H9 (cell line): ENCODE measurements at regions not wholly inside any gene's neighbourhood (a gene's known extent, or its start where the extent isn't known, plus 50 kb on each side); places are given as distances from the start of the nearest gene placed in this dataset.

ENCODE experiments used
- DNase-seq: peaks from one replicate; pipeline ENCODE4 v3.0.0-alpha.2; 2017
- H2AFZ ChIP-seq: one replicate; pipeline ENCODE4 v1.6.1; 2013; ENCODE audit warnings: mild to moderate bottlenecking, low read length, control low read depth, moderate library complexity
- H2AK5ac ChIP-seq: 2 replicates; pipeline ENCODE4 v1.6.1; 2013; ENCODE audit warnings: low read length, control low read depth, mixed read lengths; ENCODE audit not compliant: insufficient read length
- H2BK120ac ChIP-seq: one replicate; pipeline ENCODE4 v1.6.1; 2013; ENCODE audit warnings: low read depth, mild to moderate bottlenecking, low read length, control low read depth, inconsistent platforms; ENCODE audit not compliant: poor library complexity, severe bottlenecking
- H2BK12ac ChIP-seq: 2 replicates; pipeline ENCODE4 v1.6.1; 2013; ENCODE audit warnings: low read length, control low read depth, mixed read lengths, low read depth; ENCODE audit not compliant: insufficient read length
- H2BK15ac ChIP-seq: 2 replicates; pipeline ENCODE4 v1.6.1; 2013; ENCODE audit warnings: low read depth, low read length, control low read depth
- H2BK20ac ChIP-seq: one replicate; pipeline ENCODE4 v1.6.1; 2013; ENCODE audit warnings: low read depth, mild to moderate bottlenecking, low read length, control low read depth, inconsistent platforms; ENCODE audit not compliant: poor library complexity, severe bottlenecking
- H2BK5ac ChIP-seq: 2 replicates; pipeline ENCODE4 v1.6.1; 2013; ENCODE audit warnings: low read length, control low read depth, mixed read lengths; ENCODE audit not compliant: insufficient read length
- H3K14ac ChIP-seq: 2 replicates; pipeline ENCODE4 v1.6.1; 2013; ENCODE audit warnings: low read length, control low read depth; ENCODE audit not compliant: insufficient read depth
- H3K18ac ChIP-seq: 2 replicates; pipeline ENCODE4 v1.6.1; 2013; ENCODE audit warnings: low read depth, mild to moderate bottlenecking, mixed read lengths, low read length, control low read depth; ENCODE audit not compliant: insufficient read length
- H3K23ac ChIP-seq: 2 replicates; pipeline ENCODE4 v1.6.1; 2013; ENCODE audit warnings: low read length, control low read depth, mixed read lengths, low read depth; ENCODE audit not compliant: insufficient read length
- H3K23me2 ChIP-seq: 2 replicates; pipeline ENCODE4 v1.6.1; 2013; ENCODE audit warnings: low read depth, mild to moderate bottlenecking, mixed read lengths, low read length, control low read depth; ENCODE audit not compliant: insufficient read length, poor library complexity, severe bottlenecking
- H3K27ac ChIP-seq: 2 replicates; pipeline ENCODE4 v1.5.1; 2013; ENCODE audit warnings: low read length, control low read depth, mixed read lengths, low read depth; ENCODE audit not compliant: insufficient read length
- H3K27me3 ChIP-seq: 2 replicates; pipeline ENCODE4 v1.6.1; 2013; ENCODE audit warnings: low read length, control low read depth, inconsistent platforms; ENCODE audit not compliant: insufficient read depth
- H3K4ac ChIP-seq: 2 replicates; pipeline ENCODE4 v1.6.1; 2013; ENCODE audit warnings: low read depth, mild to moderate bottlenecking, control low read depth, inconsistent platforms, low read length, moderate library complexity
- H3K4me1 ChIP-seq: 2 replicates; pipeline ENCODE4 v1.6.1; 2013; ENCODE audit warnings: low read length, control low read depth, inconsistent platforms; ENCODE audit not compliant: insufficient read depth
- H3K4me2 ChIP-seq: 2 replicates; pipeline ENCODE4 v1.6.1; 2013; ENCODE audit warnings: low read length, control low read depth, mixed read lengths; ENCODE audit not compliant: insufficient read length, insufficient read depth
- H3K56ac ChIP-seq: 2 replicates; pipeline ENCODE4 v1.6.1; 2013; ENCODE audit warnings: low read depth, mild to moderate bottlenecking, mixed read lengths, low read length, control low read depth; ENCODE audit not compliant: insufficient read length
- H3K79me1 ChIP-seq: 2 replicates; pipeline ENCODE4 v1.6.1; 2013; ENCODE audit warnings: low read depth, mild to moderate bottlenecking, moderate library complexity, low read length, control low read depth, inconsistent platforms; ENCODE audit not compliant: insufficient read depth, poor library complexity, severe bottlenecking
- H3K79me2 ChIP-seq: 2 replicates; pipeline ENCODE4 v1.6.1; 2013; ENCODE audit warnings: low read length, control low read depth, inconsistent platforms; ENCODE audit not compliant: insufficient read depth
- H3K9ac ChIP-seq: 2 replicates; pipeline ENCODE4 v1.6.1; 2013; ENCODE audit warnings: low read length, control low read depth, mixed read lengths; ENCODE audit not compliant: insufficient read length; ENCODE audit errors: extremely low read depth
- H3K9me3 ChIP-seq: one replicate; pipeline ENCODE4 v1.6.1; 2013; ENCODE audit warnings: low read depth, low read length, inconsistent platforms; ENCODE audit not compliant: control insufficient read depth
- H3T11ph ChIP-seq: one replicate; pipeline ENCODE4 v1.6.1; 2013; ENCODE audit warnings: mild to moderate bottlenecking, low read length, control low read depth, inconsistent platforms
- H4K20me1 ChIP-seq: one replicate; pipeline ENCODE4 v1.6.1; 2013; ENCODE audit not compliant: control insufficient read depth, insufficient read length, insufficient read depth
- H4K5ac ChIP-seq: 2 replicates; pipeline ENCODE4 v1.6.1; 2013; ENCODE audit warnings: low read depth, mild to moderate bottlenecking, mixed read lengths, low read length, control low read depth; ENCODE audit not compliant: insufficient read length
- H4K8ac ChIP-seq: replicated peaks from 2 replicates; pipeline ENCODE4 v1.6.1; 2013; ENCODE audit warnings: low read length, control low read depth, mixed read lengths, low read depth; ENCODE audit not compliant: insufficient read length
- H4K91ac ChIP-seq: 2 replicates; pipeline ENCODE4 v1.6.1; 2013; ENCODE audit warnings: low read depth, mild to moderate bottlenecking, moderate library complexity, mixed read lengths, low read length, control low read depth; ENCODE audit not compliant: insufficient read length
- H3K27ac Mint-ChIP-seq, 3 experiments: 2 replicates in 2 of 3; 3 replicates in 1 of 3; pipeline ENCODE4 v1.8.0; 2020 to 2021; ENCODE audit warnings: mixed read lengths in 3 of 3, mild to moderate bottlenecking in 1 of 3, moderate library complexity in 1 of 3
- H3K27me3 Mint-ChIP-seq: 2 replicates; pipeline ENCODE4 v1.8.0; 2021; ENCODE audit warnings: low read depth, mild to moderate bottlenecking, moderate library complexity, mixed read lengths
- H3K36me3 Mint-ChIP-seq, 3 experiments: 2 replicates in 2 of 3; 3 replicates in 1 of 3; pipeline ENCODE4 v1.8.0; 2020 to 2021; ENCODE audit warnings: low read depth in 3 of 3, mixed read lengths in 3 of 3; ENCODE audit not compliant: insufficient read depth in 1 of 3
- H3K4me1 Mint-ChIP-seq, 2 experiments: 2 replicates each; pipeline ENCODE4 v1.8.0; 2020; ENCODE audit warnings: mixed read lengths in 2 of 2
- H3K4me3 Mint-ChIP-seq, 2 experiments: 2 replicates in 1 of 2; 3 replicates in 1 of 2; pipeline ENCODE4 v1.8.0; 2020 to 2021; ENCODE audit warnings: mild to moderate bottlenecking in 2 of 2, mixed read lengths in 2 of 2, moderate library complexity in 1 of 2
- H3K9me3 Mint-ChIP-seq, 2 experiments: 2 replicates in 1 of 2; 3 replicates in 1 of 2; pipeline ENCODE4 v1.8.0; 2020; ENCODE audit warnings: mild to moderate bottlenecking in 2 of 2, mixed read lengths in 2 of 2, moderate library complexity in 1 of 2
- WGBS: extraction: QIAGEN DNeasy Blood & Tissue Kit; methylation state at CpG from one replicate; pipeline ENCODE4 v1.1.7; 2013; ENCODE audit warnings: missing lambda C conversion rate, low lambda C conversion rate, mixed read lengths; ENCODE audit not compliant: insufficient read length; ENCODE audit errors: extremely low coverage; 5-methylcytosine and 5-hydroxymethylcytosine counted together
- TF ChIP-seq, protein P1 (sequence below): fragments of 200-600 bp; sonication (generic); conservative IDR thresholded peaks from 3 replicates; pipeline ENCODE4 v1.8.0; 2021; ENCODE audit warnings: antibody characterized with exemption, mild to moderate bottlenecking

DNA sequence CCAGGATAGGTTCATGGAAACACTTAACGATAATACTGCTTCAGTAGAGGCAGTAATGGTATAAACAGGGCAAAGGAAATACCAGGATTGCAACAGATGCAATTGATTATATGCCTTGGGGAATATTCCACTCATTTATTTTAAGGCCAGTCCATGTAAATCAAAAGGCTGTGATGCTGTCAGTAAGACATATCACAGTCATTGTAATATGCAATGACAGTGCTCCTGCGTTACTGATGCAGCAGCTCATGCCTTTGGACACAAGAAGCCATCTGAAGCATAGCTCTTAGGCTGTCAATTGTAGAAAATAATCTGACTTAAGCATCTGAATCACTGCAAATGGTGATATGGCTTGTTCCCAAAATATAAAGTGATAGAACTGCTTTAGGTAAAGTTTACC lies 674.8 kb downstream of the TMTC2 start:
- Histone ChIP-seq H4K20me1 (no peaks in the 10 kb centered on the region), H2BK12ac (no peak overlapping the region), H4K8ac (no peak overlapping the region), H2AK5ac (no peak overlapping the region), H3K27ac (no peak overlapping the region), H4K5ac (no peak overlapping the region), H3K4me1 (peaks cover 1% of the 10 kb centered on the region; the same call in 1 of the 2 replicates), H3K56ac (no peak overlapping the region), H2BK120ac (no peak overlapping the region), H2BK15ac (no peak overlapping the region), H3K18ac (no peak overlapping the region), H3K79me2 (no peaks in the 10 kb centered on the region), H3K79me1 (no peaks in the 10 kb centered on the region), H3K4ac (no peak overlapping the region), H3K4me2 (no peak overlapping the region), H3K27me3 (no peaks in the 10 kb centered on the region), H2BK20ac (no peak overlapping the region), H3K23ac (no peak overlapping the region), H3K9ac (no peak overlapping the region), H2BK5ac (no peak overlapping the region), H3K14ac (no peak overlapping the region), H3T11ph (no peak overlapping the region), H2AFZ (no peak overlapping the region), H3K9me3 (no peaks in the 10 kb centered on the region), H3K23me2 (no peaks in the 10 kb centered on the region), H4K91ac (no peak overlapping the region)
- Mint-ChIP-seq H3K27ac (no peak overlapping the region), H3K36me3 (no peaks in the 10 kb centered on the region; a peak in 1 of 7 replicates), H3K27me3 (no peaks in the 10 kb centered on the region), H3K9me3 (peaks cover 0 to 3% of the 10 kb centered on the region in 2 experiments; a peak in 2 of 5 replicates), H3K4me1 (peaks cover 21 to 22% of the 10 kb centered on the region in 2 experiments), H3K4me3 (no peak overlapping the region)
- no CpG with 5 or more reads among the region's 2 CpGs for WGBS
- TF ChIP-seq, protein P1, sequence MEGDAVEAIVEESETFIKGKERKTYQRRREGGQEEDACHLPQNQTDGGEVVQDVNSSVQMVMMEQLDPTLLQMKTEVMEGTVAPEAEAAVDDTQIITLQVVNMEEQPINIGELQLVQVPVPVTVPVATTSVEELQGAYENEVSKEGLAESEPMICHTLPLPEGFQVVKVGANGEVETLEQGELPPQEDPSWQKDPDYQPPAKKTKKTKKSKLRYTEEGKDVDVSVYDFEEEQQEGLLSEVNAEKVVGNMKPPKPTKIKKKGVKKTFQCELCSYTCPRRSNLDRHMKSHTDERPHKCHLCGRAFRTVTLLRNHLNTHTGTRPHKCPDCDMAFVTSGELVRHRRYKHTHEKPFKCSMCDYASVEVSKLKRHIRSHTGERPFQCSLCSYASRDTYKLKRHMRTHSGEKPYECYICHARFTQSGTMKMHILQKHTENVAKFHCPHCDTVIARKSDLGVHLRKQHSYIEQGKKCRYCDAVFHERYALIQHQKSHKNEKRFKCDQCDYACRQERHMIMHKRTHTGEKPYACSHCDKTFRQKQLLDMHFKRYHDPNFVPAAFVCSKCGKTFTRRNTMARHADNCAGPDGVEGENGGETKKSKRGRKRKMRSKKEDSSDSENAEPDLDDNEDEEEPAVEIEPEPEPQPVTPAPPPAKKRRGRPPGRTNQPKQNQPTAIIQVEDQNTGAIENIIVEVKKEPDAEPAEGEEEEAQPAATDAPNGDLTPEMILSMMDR, result no peak
- no peak for DNase-seq
